ENCODE measurements at regions not wholly inside any gene's neighbourhood (a gene's known extent, or its start where the extent isn't known, plus 50 kb on each side); places are given as distances from the start of the nearest gene placed in this dataset.

- DNase-seq (ENCODE audit: low spot score in 2 of 2, unreplicated experiment in 2 of 2) = no peak
- Mint-ChIP-seq H3K9me3 (peaks cover 5% of the 10 kb centered on the region), H3K27me3 (ENCODE audit: low read depth) (no peaks in the 10 kb centered on the region), H3K4me3 (no peak overlapping the region), H3K36me3 (no peaks in the 10 kb centered on the region), H3K4me1 (no peaks in the 10 kb centered on the region), H3K27ac (no peak overlapping the region)
- TF ChIP-seq CTCF (IDR thresholded peaks at IDR 0.05; ENCODE audit: unreplicated experiment) = no peak
Measured at GRCh38 chr4:62898115-62898514, 1511.1 kb downstream of the TECRL start.

GRCh38 chr4:62896721-62897120 lies 1512.5 kb downstream of the TECRL start:
- no peaks in the 10 kb centered on the region for H3K27me3 Mint-ChIP-seq (ENCODE audit: low read depth)
- DNase-seq (ENCODE audit: low spot score in 2 of 2, unreplicated experiment in 2 of 2) = no peak
- peaks cover 5% of the 10 kb centered on the region for H3K9me3 Mint-ChIP-seq
- no peaks in the 10 kb centered on the region for H3K4me1 Mint-ChIP-seq
- H3K27ac Mint-ChIP-seq = no peak overlapping the region
- H3K4me3 Mint-ChIP-seq = no peak overlapping the region
- no peaks in the 10 kb centered on the region for H3K36me3 Mint-ChIP-seq
- no peak for TF ChIP-seq CTCF (IDR thresholded peaks at IDR 0.05; ENCODE audit: unreplicated experiment)

GRCh38 chr4:62881901-62882300 lies 1527.3 kb downstream of the TECRL start:
- Mint-ChIP-seq H3K36me3 (no peaks in the 10 kb centered on the region), H3K27ac (no peak overlapping the region), H3K27me3 (ENCODE audit: low read depth) (no peaks in the 10 kb centered on the region), H3K4me1 (no peaks in the 10 kb centered on the region), H3K4me3 (no peak overlapping the region), H3K9me3 (peaks cover 6% of the 10 kb centered on the region)
- no peak for TF ChIP-seq CTCF (IDR thresholded peaks at IDR 0.05; ENCODE audit: unreplicated experiment)
- DNase-seq (ENCODE audit: low spot score in 2 of 2, unreplicated experiment in 2 of 2) = no peak

- no peak overlapping the region for H3K27ac Mint-ChIP-seq
Measured at GRCh38 chr4:62881210-62881609, 1528.0 kb downstream of the TECRL start.

DNA sequence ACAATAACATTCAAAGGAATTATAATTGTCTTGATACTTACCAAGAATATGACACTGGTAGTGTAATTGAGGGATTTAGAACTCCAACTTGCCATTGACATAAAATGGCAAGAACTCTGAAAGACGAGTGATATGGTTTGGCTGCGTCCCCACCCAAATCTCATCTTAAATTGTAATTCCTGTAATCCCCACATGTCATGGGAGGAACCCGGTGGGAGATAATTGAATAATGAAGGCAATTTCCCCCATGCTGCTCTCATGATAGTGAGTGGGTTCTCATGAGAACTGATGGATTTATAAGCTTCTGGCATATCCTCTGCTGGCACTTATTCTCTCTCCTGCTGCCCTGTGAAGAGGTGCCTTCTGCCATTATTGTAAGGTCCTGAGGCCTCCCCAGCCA lies 1536.4 kb downstream of the TECRL start:
- no peak for DNase-seq (ENCODE audit: low spot score in 2 of 2, unreplicated experiment in 2 of 2)
- TF ChIP-seq CTCF (IDR thresholded peaks at IDR 0.05; ENCODE audit: unreplicated experiment) = no peak
- H3K27me3 Mint-ChIP-seq (ENCODE audit: low read depth) = no peaks in the 10 kb centered on the region
- no peaks in the 10 kb centered on the region for H3K36me3 Mint-ChIP-seq
- no peaks in the 10 kb centered on the region for H3K4me1 Mint-ChIP-seq
- no peak overlapping the region for H3K27ac Mint-ChIP-seq
- H3K4me3 Mint-ChIP-seq = no peak overlapping the region
- H3K9me3 Mint-ChIP-seq = peaks cover 27% of the 10 kb centered on the region

More at GRCh38 chr4:62881210-62881609, 1528.0 kb downstream of the TECRL start:
- no peak overlapping the region for H3K4me3 Mint-ChIP-seq
- peaks cover 10% of the 10 kb centered on the region for H3K9me3 Mint-ChIP-seq
- no peak for TF ChIP-seq CTCF (IDR thresholded peaks at IDR 0.05; ENCODE audit: unreplicated experiment)
- H3K27me3 Mint-ChIP-seq (ENCODE audit: low read depth) = no peaks in the 10 kb centered on the region
- H3K36me3 Mint-ChIP-seq = no peaks in the 10 kb centered on the region
- H3K4me1 Mint-ChIP-seq = no peaks in the 10 kb centered on the region
- DNase-seq (ENCODE audit: low spot score in 2 of 2, unreplicated experiment in 2 of 2) = no peak

- no peaks in the 10 kb centered on the region for H3K36me3 Mint-ChIP-seq
- TF ChIP-seq CTCF (IDR thresholded peaks at IDR 0.05; ENCODE audit: unreplicated experiment) = no peak
- no peaks in the 10 kb centered on the region for H3K27me3 Mint-ChIP-seq (ENCODE audit: low read depth)
- no peaks in the 10 kb centered on the region for H3K4me1 Mint-ChIP-seq
- no peak overlapping the region for H3K27ac Mint-ChIP-seq
- H3K9me3 Mint-ChIP-seq = peaks cover 16% of the 10 kb centered on the region
- DNase-seq (ENCODE audit: low spot score in 2 of 2, unreplicated experiment in 2 of 2) = no peak
- H3K4me3 Mint-ChIP-seq = no peak overlapping the region
Measured at GRCh38 chr4:62871078-62871477, 1538.2 kb downstream of the TECRL start.

Data from mesothelial cell of epicardium (in vitro differentiated cells).